ENCODE measurements at regions not wholly inside any gene's neighbourhood (a gene's known extent, or its start where the extent isn't known, plus 50 kb on each side); places are given as distances from the start of the nearest gene placed in this dataset.

GRCh38 chr1:113217447-113218208 is 144.6 kb downstream of the LRIG2 start:
- DNase-seq (ENCODE audit: low read depth) = no peak
- TF ChIP-seq, protein P1, sequence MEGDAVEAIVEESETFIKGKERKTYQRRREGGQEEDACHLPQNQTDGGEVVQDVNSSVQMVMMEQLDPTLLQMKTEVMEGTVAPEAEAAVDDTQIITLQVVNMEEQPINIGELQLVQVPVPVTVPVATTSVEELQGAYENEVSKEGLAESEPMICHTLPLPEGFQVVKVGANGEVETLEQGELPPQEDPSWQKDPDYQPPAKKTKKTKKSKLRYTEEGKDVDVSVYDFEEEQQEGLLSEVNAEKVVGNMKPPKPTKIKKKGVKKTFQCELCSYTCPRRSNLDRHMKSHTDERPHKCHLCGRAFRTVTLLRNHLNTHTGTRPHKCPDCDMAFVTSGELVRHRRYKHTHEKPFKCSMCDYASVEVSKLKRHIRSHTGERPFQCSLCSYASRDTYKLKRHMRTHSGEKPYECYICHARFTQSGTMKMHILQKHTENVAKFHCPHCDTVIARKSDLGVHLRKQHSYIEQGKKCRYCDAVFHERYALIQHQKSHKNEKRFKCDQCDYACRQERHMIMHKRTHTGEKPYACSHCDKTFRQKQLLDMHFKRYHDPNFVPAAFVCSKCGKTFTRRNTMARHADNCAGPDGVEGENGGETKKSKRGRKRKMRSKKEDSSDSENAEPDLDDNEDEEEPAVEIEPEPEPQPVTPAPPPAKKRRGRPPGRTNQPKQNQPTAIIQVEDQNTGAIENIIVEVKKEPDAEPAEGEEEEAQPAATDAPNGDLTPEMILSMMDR (IDR thresholded peaks at IDR 0.05; ENCODE audit: low read depth, low read length, missing control alignments) = no peak
- H3K4me3 ChIP-seq (ENCODE audit: low read depth, low read length) = no peak overlapping the region

DNA sequence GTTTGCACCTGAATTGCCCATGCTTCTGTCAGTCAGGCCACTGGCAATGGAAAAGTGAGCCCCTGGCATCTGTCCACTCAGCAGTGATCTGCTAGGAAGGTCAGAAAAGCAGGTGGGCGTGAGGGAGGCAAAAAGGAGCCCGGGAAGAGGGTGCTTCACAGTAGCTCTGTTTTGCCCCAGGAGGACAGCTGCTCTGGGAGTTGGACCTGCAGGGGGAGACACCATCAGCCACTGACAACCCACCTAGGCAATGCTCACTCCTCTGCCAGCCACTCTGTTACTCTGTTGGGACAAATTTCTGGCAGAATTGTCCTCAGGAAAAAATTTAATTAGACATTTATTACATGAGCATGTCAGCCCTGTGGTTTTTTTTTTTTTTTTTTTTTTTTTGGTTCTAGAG is 146.4 kb downstream of the LRIG2 start:
- H3K4me3 ChIP-seq (ENCODE audit: low read depth, low read length) = no peak overlapping the region
- TF ChIP-seq, protein P1 (IDR thresholded peaks at IDR 0.05; ENCODE audit: low read depth, low read length, missing control alignments) = peak; percentile 35
- no peak for DNase-seq (ENCODE audit: low read depth)

GRCh38 chr1:113219828-113220227 is 146.8 kb downstream of the LRIG2 start:
- TF ChIP-seq, protein P1 (IDR thresholded peaks at IDR 0.05; ENCODE audit: low read depth, low read length, missing control alignments) = no peak
- H3K4me3 ChIP-seq (ENCODE audit: low read depth, low read length) = no peak overlapping the region
- DNase-seq (ENCODE audit: low read depth) = no peak

- DNase-seq (ENCODE audit: low read depth) = no peak
Observed at GRCh38 chr1:113223040-113223439, 150.0 kb downstream of the LRIG2 start.

DNA sequence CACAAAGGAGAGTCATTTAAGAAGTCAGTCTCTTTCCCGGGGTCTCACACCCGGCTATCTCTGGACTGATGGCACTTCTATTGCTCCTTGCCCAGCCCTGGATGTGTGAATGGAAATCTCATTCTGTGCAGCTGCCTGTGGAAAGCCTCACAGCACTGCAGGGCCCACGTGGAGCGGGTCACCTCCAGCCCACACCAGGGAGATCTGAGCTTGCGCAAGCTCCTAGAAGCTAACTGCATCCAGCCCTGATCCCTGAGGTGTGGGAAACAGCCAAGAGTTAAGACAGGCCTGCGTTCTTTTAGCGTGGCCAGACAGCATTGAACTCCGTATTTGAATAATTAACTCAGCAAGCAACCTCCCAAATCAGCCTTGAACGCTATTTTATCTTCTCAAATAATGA is 150.5 kb downstream of the LRIG2 start:
- no peak overlapping the region for H3K4me3 ChIP-seq (ENCODE audit: low read depth, low read length)
- no peak for DNase-seq (ENCODE audit: low read depth)
- TF ChIP-seq, protein P1 (IDR thresholded peaks at IDR 0.05; ENCODE audit: low read depth, low read length, missing control alignments) = no peak

More at GRCh38 chr1:113223040-113223439, 150.0 kb downstream of the LRIG2 start:
- TF ChIP-seq, protein P1 (IDR thresholded peaks at IDR 0.05; ENCODE audit: low read depth, low read length, missing control alignments) = no peak
- no peak overlapping the region for H3K4me3 ChIP-seq (ENCODE audit: low read depth, low read length)

DNA sequence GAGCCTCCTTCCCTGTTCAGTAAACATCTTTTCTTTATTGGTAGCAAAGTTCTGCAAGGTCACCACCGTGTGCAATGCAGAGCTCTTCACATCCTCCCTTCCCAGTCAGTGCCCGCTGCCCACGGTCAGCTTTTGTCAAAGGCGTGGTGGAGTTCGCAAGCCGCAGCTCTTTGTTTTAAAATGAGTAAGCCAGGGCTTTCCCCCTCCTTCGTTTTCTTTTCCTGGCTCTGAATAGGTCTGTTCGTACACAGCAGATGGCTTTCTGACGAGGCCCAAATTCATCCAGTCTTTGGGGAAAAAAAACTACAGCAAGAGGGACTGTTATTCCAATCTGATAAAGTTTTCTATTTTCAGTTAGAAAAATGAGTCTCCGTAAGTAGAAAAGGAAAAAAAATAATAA is 153.2 kb downstream of the LRIG2 start:
- DNase-seq (ENCODE audit: low read depth) = peak; percentile 22
- no peak overlapping the region for H3K4me3 ChIP-seq (ENCODE audit: low read depth, low read length)
- TF ChIP-seq, protein P1 (IDR thresholded peaks at IDR 0.05; ENCODE audit: low read depth, low read length, missing control alignments) = no peak

DNA sequence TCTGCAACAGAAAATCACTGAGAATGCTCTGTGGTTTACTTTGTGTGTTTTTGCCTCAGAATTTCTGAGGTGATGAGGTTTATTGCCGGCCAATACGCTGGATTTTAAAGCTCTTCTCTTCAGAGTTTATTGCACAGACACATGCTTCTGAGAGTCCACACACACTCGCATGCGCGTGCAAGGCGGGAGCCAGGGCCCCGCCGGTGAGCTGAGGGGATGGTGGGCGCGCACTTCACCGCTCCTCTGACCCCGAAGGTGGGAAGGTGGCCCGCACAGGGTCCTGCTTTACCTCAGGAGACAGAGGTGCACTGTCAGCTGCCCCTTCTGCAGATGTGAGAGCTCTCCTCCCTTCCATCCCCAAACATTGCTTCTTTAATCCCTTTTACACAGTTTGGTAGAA is 158.4 kb upstream of the MAGI3 start:
- H3K4me3 ChIP-seq (ENCODE audit: low read depth, low read length) = no peak overlapping the region
- TF ChIP-seq, protein P1 (IDR thresholded peaks at IDR 0.05; ENCODE audit: low read depth, low read length, missing control alignments) = no peak
- DNase-seq (ENCODE audit: low read depth) = no peak
